HUES64 (cell line): ENCODE measurements at regions not wholly inside any gene's neighbourhood (a gene's known extent, or its start where the extent isn't known, plus 50 kb on each side); places are given as distances from the start of the nearest gene placed in this dataset.

Source experiments
- H3K27ac ChIP-seq: 2 replicates; pipeline ENCODE4 v1.7.0; 2013; ENCODE audit warnings: low read depth, low read length, inconsistent platforms
- H3K27me3 ChIP-seq: 2 replicates; pipeline ENCODE4 v1.6.1; 2013; ENCODE audit warnings: mild to moderate bottlenecking, low read length; ENCODE audit not compliant: insufficient read depth
- H3K36me3 ChIP-seq: 2 replicates; pipeline ENCODE4 v1.6.1; 2013; ENCODE audit warnings: mild to moderate bottlenecking, low read length; ENCODE audit not compliant: insufficient read depth
- H3K4me1 ChIP-seq: 2 replicates; pipeline ENCODE4 v1.6.1; 2013; ENCODE audit warnings: mild to moderate bottlenecking, low read length, moderate library complexity; ENCODE audit not compliant: insufficient read depth
- H3K4me3 ChIP-seq: 2 replicates; pipeline ENCODE4 v1.5.1; 2013; ENCODE audit warnings: mild to moderate bottlenecking, low read length, moderate library complexity
- H3K9ac ChIP-seq: 2 replicates; pipeline ENCODE4 v1.6.1; 2013; ENCODE audit warnings: mild to moderate bottlenecking, low read depth, low read length
- H3K9me3 ChIP-seq: 2 replicates; pipeline ENCODE4 v1.6.1; 2013; ENCODE audit warnings: low read depth, low read length; ENCODE audit not compliant: insufficient read depth
- WGBS: fragments of 150-250, 120-280 bp; methylation state at CpG from one replicate; pipeline ENCODE4 v1.1.7; 2013; ENCODE audit warnings: missing lambda C conversion rate; 5-methylcytosine and 5-hydroxymethylcytosine counted together

GRCh38 chr5:121704291-121704690 lies 147.4 kb upstream of the FTMT start:
- Histone ChIP-seq H3K4me3 (no peak overlapping the region), H3K9ac (no peak overlapping the region), H3K27me3 (no peaks in the 10 kb centered on the region), H3K27ac (no peak overlapping the region), H3K4me1 (no peaks in the 10 kb centered on the region), H3K9me3 (no peaks in the 10 kb centered on the region), H3K36me3 (no peaks in the 10 kb centered on the region)

GRCh38 chr5:121706686-121707085 lies 145.0 kb upstream of the FTMT start:
- WGBS: 83% methylated on average over 1 of the region's 2 CpGs
- H3K4me3 ChIP-seq: no peak overlapping the region
- H3K27me3 ChIP-seq: no peaks in the 10 kb centered on the region
- no peaks in the 10 kb centered on the region for H3K9me3 ChIP-seq
- H3K9ac ChIP-seq: no peak overlapping the region
- H3K36me3 ChIP-seq: no peaks in the 10 kb centered on the region
- H3K4me1 ChIP-seq: no peaks in the 10 kb centered on the region
- H3K27ac ChIP-seq: no peak overlapping the region

DNA sequence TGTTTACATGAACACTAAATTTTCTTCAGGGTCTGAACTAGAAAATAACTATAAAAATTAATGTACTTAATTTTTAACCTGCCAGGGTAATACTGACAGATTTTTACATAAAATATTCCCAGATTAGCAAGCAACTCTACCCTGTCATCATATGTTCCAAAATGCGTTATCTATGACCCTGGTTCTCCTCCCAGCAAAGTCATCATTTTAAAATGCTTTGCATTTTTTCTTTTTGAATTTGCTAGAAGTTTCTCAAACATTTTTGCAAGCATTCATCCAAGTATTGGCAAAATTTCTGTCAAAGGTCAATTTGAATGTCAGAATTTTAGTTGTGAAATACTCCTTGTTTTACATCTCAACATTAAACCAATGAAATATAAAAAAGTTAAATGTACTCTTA lies 144.5 kb upstream of the FTMT start:
- no peaks in the 10 kb centered on the region for H3K9me3 ChIP-seq
- 94% methylated on average over 1 of the region's 1 CpG for WGBS
- no peak overlapping the region for H3K27ac ChIP-seq
- H3K36me3 ChIP-seq: no peaks in the 10 kb centered on the region
- H3K27me3 ChIP-seq: no peaks in the 10 kb centered on the region
- H3K4me3 ChIP-seq: no peak overlapping the region
- H3K9ac ChIP-seq: no peak overlapping the region
- no peaks in the 10 kb centered on the region for H3K4me1 ChIP-seq

DNA sequence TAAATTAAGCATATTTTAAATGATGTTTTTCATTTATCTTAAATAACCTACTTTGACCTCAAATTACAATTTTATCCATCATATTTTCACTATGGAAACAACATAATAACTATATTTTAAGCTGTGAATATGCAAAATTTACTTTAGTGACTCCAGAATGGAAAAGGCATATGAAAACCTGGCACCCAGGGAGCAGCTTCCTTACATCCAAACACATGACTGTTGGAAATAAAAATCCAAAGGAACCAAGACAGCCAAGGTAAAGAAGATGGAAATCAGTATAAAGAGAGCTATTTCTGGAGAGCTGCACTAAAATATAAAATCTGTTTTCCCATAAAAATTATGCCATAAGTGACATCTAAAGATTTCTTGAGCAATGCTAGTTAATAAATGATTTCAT lies 140.3 kb upstream of the FTMT start:
- Histone ChIP-seq H3K4me3 (no peak overlapping the region), H3K4me1 (no peaks in the 10 kb centered on the region), H3K27me3 (no peaks in the 10 kb centered on the region), H3K9me3 (no peaks in the 10 kb centered on the region), H3K9ac (no peak overlapping the region), H3K36me3 (no peaks in the 10 kb centered on the region), H3K27ac (no peak overlapping the region)

- 97% methylated on average over 1 of the region's 2 CpGs for WGBS
- no peak overlapping the region for H3K9ac ChIP-seq
- H3K4me1 ChIP-seq: no peaks in the 10 kb centered on the region
- no peaks in the 10 kb centered on the region for H3K36me3 ChIP-seq
- no peaks in the 10 kb centered on the region for H3K27me3 ChIP-seq
- no peak overlapping the region for H3K27ac ChIP-seq
- H3K4me3 ChIP-seq: no peak overlapping the region
- no peaks in the 10 kb centered on the region for H3K9me3 ChIP-seq
Observed at GRCh38 chr5:121719255-121719654, 132.4 kb upstream of the FTMT start.

DNA sequence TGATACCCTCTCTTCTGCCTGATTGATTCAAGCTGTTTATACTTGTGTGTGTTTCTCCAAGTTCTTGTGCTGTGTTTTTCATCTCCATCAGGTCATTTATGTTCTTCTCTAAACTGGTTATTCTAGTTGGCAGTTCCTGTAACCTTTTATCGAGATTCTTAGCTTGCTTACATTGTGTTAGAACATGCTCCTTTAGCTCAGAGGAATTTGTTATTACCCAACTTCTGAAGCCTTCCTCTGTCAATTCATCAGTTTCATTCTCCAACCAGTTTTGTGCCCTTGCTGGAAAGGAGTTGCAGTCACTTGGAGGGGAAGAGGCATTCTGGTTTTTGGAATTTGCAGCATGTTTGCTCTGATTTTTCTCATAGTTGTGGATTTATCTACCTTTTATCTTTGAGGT lies 126.2 kb upstream of the FTMT start:
- Histone ChIP-seq H3K9me3 (no peaks in the 10 kb centered on the region), H3K4me1 (no peaks in the 10 kb centered on the region), H3K27ac (no peak overlapping the region), H3K36me3 (no peaks in the 10 kb centered on the region), H3K4me3 (no peak overlapping the region), H3K27me3 (no peaks in the 10 kb centered on the region), H3K9ac (no peak overlapping the region)
- 91% methylated on average over 1 of the region's 1 CpG for WGBS

GRCh38 chr5:121726991-121727390 lies 124.7 kb upstream of the FTMT start:
- Histone ChIP-seq H3K4me3 (no peak overlapping the region), H3K4me1 (no peaks in the 10 kb centered on the region), H3K36me3 (no peaks in the 10 kb centered on the region), H3K9me3 (no peaks in the 10 kb centered on the region), H3K9ac (no peak overlapping the region), H3K27me3 (no peaks in the 10 kb centered on the region), H3K27ac (no peak overlapping the region)
- WGBS: 92% methylated on average over 8 of the region's 8 CpGs

DNA sequence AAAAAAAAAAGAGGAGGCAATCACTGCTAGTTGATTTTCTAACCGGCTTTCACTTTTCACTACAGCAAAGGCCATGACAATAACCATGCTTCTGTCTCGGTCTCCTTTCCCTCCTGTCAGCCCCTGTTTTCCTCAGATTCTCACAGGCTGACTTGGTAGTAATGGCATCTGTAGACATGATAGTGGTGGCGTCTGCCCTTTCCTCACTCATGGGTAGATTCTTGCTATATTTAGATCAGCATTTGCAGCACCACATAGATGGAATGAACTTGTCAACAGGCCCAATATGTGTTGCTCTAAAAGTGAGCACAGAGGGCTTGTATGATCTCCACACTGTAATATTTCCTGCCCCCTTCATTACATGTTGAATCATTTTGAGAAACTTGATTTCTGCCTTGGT lies 120.3 kb upstream of the FTMT start:
- no peak overlapping the region for H3K9ac ChIP-seq
- no peaks in the 10 kb centered on the region for H3K36me3 ChIP-seq
- H3K4me1 ChIP-seq: no peaks in the 10 kb centered on the region
- H3K27me3 ChIP-seq: no peaks in the 10 kb centered on the region
- no peaks in the 10 kb centered on the region for H3K9me3 ChIP-seq
- no peak overlapping the region for H3K4me3 ChIP-seq
- WGBS: 40% methylated on average over 3 of the region's 3 CpGs
- H3K27ac ChIP-seq: no peak overlapping the region

- no peak overlapping the region for H3K4me3 ChIP-seq
- no peaks in the 10 kb centered on the region for H3K4me1 ChIP-seq
- H3K36me3 ChIP-seq: no peaks in the 10 kb centered on the region
- no peaks in the 10 kb centered on the region for H3K9me3 ChIP-seq
- H3K27ac ChIP-seq: no peak overlapping the region
- WGBS: 100% methylated on average over 2 of the region's 2 CpGs
- H3K9ac ChIP-seq: no peak overlapping the region
- H3K27me3 ChIP-seq: no peaks in the 10 kb centered on the region
Observed at GRCh38 chr5:121735618-121736017, 116.1 kb upstream of the FTMT start.

- H3K9me3 ChIP-seq: no peaks in the 10 kb centered on the region
- H3K4me1 ChIP-seq: no peaks in the 10 kb centered on the region
- H3K27me3 ChIP-seq: no peaks in the 10 kb centered on the region
- WGBS: 96% methylated on average over 2 of the region's 2 CpGs
- H3K27ac ChIP-seq: no peak overlapping the region
- H3K4me3 ChIP-seq: no peak overlapping the region
- no peaks in the 10 kb centered on the region for H3K36me3 ChIP-seq
- no peak overlapping the region for H3K9ac ChIP-seq
Observed at GRCh38 chr5:121737120-121737519, 114.6 kb upstream of the FTMT start.

DNA sequence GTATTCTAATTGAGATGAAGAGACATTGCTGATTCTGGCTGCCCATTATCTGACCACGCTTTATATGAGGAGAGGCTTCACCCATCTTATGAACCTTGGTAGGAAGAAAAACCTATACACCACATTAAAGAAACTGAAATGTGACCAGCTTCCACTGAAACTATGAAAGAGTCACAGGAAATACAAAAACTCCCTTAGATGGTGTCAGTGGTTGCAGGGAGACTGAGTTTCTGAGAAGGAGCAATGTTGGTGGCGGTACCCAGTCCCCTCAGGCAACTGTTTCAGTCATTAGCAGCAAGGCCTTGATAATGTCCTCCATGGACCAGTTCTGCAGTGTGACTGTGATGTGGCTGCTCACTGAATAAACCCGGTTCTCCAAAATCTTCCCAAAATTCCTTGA lies 110.5 kb upstream of the FTMT start:
- Histone ChIP-seq H3K4me1 (no peaks in the 10 kb centered on the region), H3K9ac (no peak overlapping the region), H3K27ac (no peak overlapping the region), H3K36me3 (no peaks in the 10 kb centered on the region), H3K9me3 (no peaks in the 10 kb centered on the region), H3K4me3 (no peak overlapping the region), H3K27me3 (no peaks in the 10 kb centered on the region)
- 97% methylated on average over 3 of the region's 3 CpGs for WGBS

GRCh38 chr5:121744577-121744976 lies 107.1 kb upstream of the FTMT start:
- Histone ChIP-seq H3K9ac (no peak overlapping the region), H3K27ac (no peak overlapping the region), H3K36me3 (no peaks in the 10 kb centered on the region), H3K4me1 (no peaks in the 10 kb centered on the region), H3K9me3 (no peaks in the 10 kb centered on the region), H3K27me3 (no peaks in the 10 kb centered on the region), H3K4me3 (no peak overlapping the region)
